ENCODE measurements at regions not wholly inside any gene's neighbourhood (a gene's known extent, or its start where the extent isn't known, plus 50 kb on each side); places are given as distances from the start of the nearest gene placed in this dataset.
A peak's percentile ranks its signal among the peaks of the same experiment; 100 is the strongest.

GRCh38 chr12:102781117-102781516 is 135.9 kb downstream of the PAH start:
- no peaks in the 10 kb centered on the region for H3K36me3 ChIP-seq (ENCODE audit: control insufficient read depth in 2 of 2, insufficient read depth in 2 of 2, low read length in 2 of 2)
- H3K27me3 ChIP-seq (ENCODE audit: control insufficient read depth in 1 of 2, insufficient read depth in 2 of 2, low read length in 2 of 2) = no peaks in the 10 kb centered on the region
- no peaks in the 10 kb centered on the region for H3K9me3 ChIP-seq (ENCODE audit: control insufficient read depth in 2 of 2, low read length in 2 of 2)
- H3K27ac ChIP-seq (ENCODE audit: low read length) = no peak overlapping the region
- H3K4me1 ChIP-seq (ENCODE audit: control insufficient read depth, insufficient read depth, low read length) = no peaks in the 10 kb centered on the region
- H3K9ac ChIP-seq (ENCODE audit: low read length in 2 of 2) = no peak overlapping the region
- H3K4me3 ChIP-seq (ENCODE audit: low read length in 2 of 2) = no peak overlapping the region

- no peaks in the 10 kb centered on the region for H3K36me3 ChIP-seq (ENCODE audit: control insufficient read depth in 2 of 2, insufficient read depth in 2 of 2, low read length in 2 of 2)
- no peak overlapping the region for H3K9ac ChIP-seq (ENCODE audit: low read length in 2 of 2)
- H3K4me1 ChIP-seq (ENCODE audit: control insufficient read depth, insufficient read depth, low read length) = no peaks in the 10 kb centered on the region
- no peaks in the 10 kb centered on the region for H3K27me3 ChIP-seq (ENCODE audit: control insufficient read depth in 1 of 2, insufficient read depth in 2 of 2, low read length in 2 of 2)
- H3K9me3 ChIP-seq (ENCODE audit: control insufficient read depth in 2 of 2, low read length in 2 of 2) = no peaks in the 10 kb centered on the region
- no peak overlapping the region for H3K4me3 ChIP-seq (ENCODE audit: low read length in 2 of 2)
- no peak overlapping the region for H3K27ac ChIP-seq (ENCODE audit: low read length)
Measured at GRCh38 chr12:102776041-102776440, 141.0 kb downstream of the PAH start.

- no peak overlapping the region for H3K27ac ChIP-seq (ENCODE audit: low read length)
- no peaks in the 10 kb centered on the region for H3K4me1 ChIP-seq (ENCODE audit: control insufficient read depth, insufficient read depth, low read length)
- no peak overlapping the region for H3K4me3 ChIP-seq (ENCODE audit: low read length in 2 of 2)
- no peaks in the 10 kb centered on the region for H3K36me3 ChIP-seq (ENCODE audit: control insufficient read depth in 2 of 2, insufficient read depth in 2 of 2, low read length in 2 of 2)
- no peak overlapping the region for H3K9ac ChIP-seq (ENCODE audit: low read length in 2 of 2)
- H3K27me3 ChIP-seq (ENCODE audit: control insufficient read depth in 1 of 2, insufficient read depth in 2 of 2, low read length in 2 of 2) = no peaks in the 10 kb centered on the region
- H3K9me3 ChIP-seq (ENCODE audit: control insufficient read depth in 2 of 2, low read length in 2 of 2) = no peaks in the 10 kb centered on the region
Measured at GRCh38 chr12:102769323-102769916, 147.6 kb downstream of the PAH start.

GRCh38 chr12:102766961-102767360 is 150.1 kb downstream of the PAH start:
- no peaks in the 10 kb centered on the region for H3K9me3 ChIP-seq (ENCODE audit: control insufficient read depth in 2 of 2, low read length in 2 of 2)
- no peaks in the 10 kb centered on the region for H3K36me3 ChIP-seq (ENCODE audit: control insufficient read depth in 2 of 2, insufficient read depth in 2 of 2, low read length in 2 of 2)
- no peaks in the 10 kb centered on the region for H3K4me1 ChIP-seq (ENCODE audit: control insufficient read depth, insufficient read depth, low read length)
- no peak overlapping the region for H3K4me3 ChIP-seq (ENCODE audit: low read length in 2 of 2)
- no peak overlapping the region for H3K27ac ChIP-seq (ENCODE audit: low read length)
- H3K9ac ChIP-seq (ENCODE audit: low read length in 2 of 2) = no peak overlapping the region
- H3K27me3 ChIP-seq (ENCODE audit: control insufficient read depth in 1 of 2, insufficient read depth in 2 of 2, low read length in 2 of 2) = no peaks in the 10 kb centered on the region

GRCh38 chr12:102765736-102766135 is 151.3 kb downstream of the PAH start:
- no peaks in the 10 kb centered on the region for H3K27me3 ChIP-seq (ENCODE audit: control insufficient read depth in 1 of 2, insufficient read depth in 2 of 2, low read length in 2 of 2)
- no peaks in the 10 kb centered on the region for H3K9me3 ChIP-seq (ENCODE audit: control insufficient read depth in 2 of 2, low read length in 2 of 2)
- H3K36me3 ChIP-seq (ENCODE audit: control insufficient read depth in 2 of 2, insufficient read depth in 2 of 2, low read length in 2 of 2) = no peaks in the 10 kb centered on the region
- H3K4me3 ChIP-seq (ENCODE audit: low read length in 2 of 2) = no peak overlapping the region
- no peak overlapping the region for H3K27ac ChIP-seq (ENCODE audit: low read length)
- H3K9ac ChIP-seq (ENCODE audit: low read length in 2 of 2) = no peak overlapping the region
- no peaks in the 10 kb centered on the region for H3K4me1 ChIP-seq (ENCODE audit: control insufficient read depth, insufficient read depth, low read length)

GRCh38 chr12:102763471-102763870 is 153.6 kb downstream of the PAH start:
- no peaks in the 10 kb centered on the region for H3K27me3 ChIP-seq (ENCODE audit: control insufficient read depth in 1 of 2, insufficient read depth in 2 of 2, low read length in 2 of 2)
- H3K4me3 ChIP-seq (ENCODE audit: low read length in 2 of 2) = no peak overlapping the region
- no peak overlapping the region for H3K27ac ChIP-seq (ENCODE audit: low read length)
- no peaks in the 10 kb centered on the region for H3K9me3 ChIP-seq (ENCODE audit: control insufficient read depth in 2 of 2, low read length in 2 of 2)
- H3K4me1 ChIP-seq (ENCODE audit: control insufficient read depth, insufficient read depth, low read length) = no peaks in the 10 kb centered on the region
- H3K36me3 ChIP-seq (ENCODE audit: control insufficient read depth in 2 of 2, insufficient read depth in 2 of 2, low read length in 2 of 2) = no peaks in the 10 kb centered on the region
- H3K9ac ChIP-seq (ENCODE audit: low read length in 2 of 2) = no peak overlapping the region

- Histone ChIP-seq H3K36me3 (ENCODE audit: control insufficient read depth in 2 of 2, insufficient read depth in 2 of 2, low read length in 2 of 2) (no peaks in the 10 kb centered on the region), H3K27ac (ENCODE audit: low read length) (no peak overlapping the region), H3K9ac (ENCODE audit: low read length in 2 of 2) (no peak overlapping the region), H3K9me3 (ENCODE audit: control insufficient read depth in 2 of 2, low read length in 2 of 2) (no peaks in the 10 kb centered on the region), H3K4me3 (ENCODE audit: low read length in 2 of 2) (no peak overlapping the region), H3K27me3 (ENCODE audit: control insufficient read depth in 1 of 2, insufficient read depth in 2 of 2, low read length in 2 of 2) (no peaks in the 10 kb centered on the region), H3K4me1 (ENCODE audit: control insufficient read depth, insufficient read depth, low read length) (no peaks in the 10 kb centered on the region)
Measured at GRCh38 chr12:102763061-102763460, 154.0 kb downstream of the PAH start.

- Histone ChIP-seq H3K36me3 (ENCODE audit: control insufficient read depth in 2 of 2, insufficient read depth in 2 of 2, low read length in 2 of 2) (no peaks in the 10 kb centered on the region), H3K4me3 (ENCODE audit: low read length in 2 of 2) (no peak overlapping the region), H3K27me3 (ENCODE audit: control insufficient read depth in 1 of 2, insufficient read depth in 2 of 2, low read length in 2 of 2) (peaks cover 0 to 2% of the 10 kb centered on the region in 2 donors), H3K9ac (ENCODE audit: low read length in 2 of 2) (no peak overlapping the region), H3K4me1 (ENCODE audit: control insufficient read depth, insufficient read depth, low read length) (peaks cover 5% of the 10 kb centered on the region), H3K27ac (ENCODE audit: low read length) (no peak overlapping the region), H3K9me3 (ENCODE audit: control insufficient read depth in 2 of 2, low read length in 2 of 2) (no peaks in the 10 kb centered on the region)
Measured at GRCh38 chr12:102760322-102760721, 156.7 kb downstream of the PAH start.

- Histone ChIP-seq H3K9me3 (ENCODE audit: control insufficient read depth in 2 of 2, low read length in 2 of 2) (no peaks in the 10 kb centered on the region), H3K4me1 (ENCODE audit: control insufficient read depth, insufficient read depth, low read length) (peaks cover 5% of the 10 kb centered on the region), H3K27ac (ENCODE audit: low read length) (no peak overlapping the region), H3K27me3 (ENCODE audit: control insufficient read depth in 1 of 2, insufficient read depth in 2 of 2, low read length in 2 of 2) (peaks cover 0 to 2% of the 10 kb centered on the region in 2 donors), H3K4me3 (ENCODE audit: low read length in 2 of 2) (no peak overlapping the region), H3K9ac (ENCODE audit: low read length in 2 of 2) (no peak overlapping the region), H3K36me3 (ENCODE audit: control insufficient read depth in 2 of 2, insufficient read depth in 2 of 2, low read length in 2 of 2) (no peaks in the 10 kb centered on the region)
Measured at GRCh38 chr12:102759466-102759865, 157.6 kb downstream of the PAH start.

- peaks cover 0 to 2% of the 10 kb centered on the region in 2 donors for H3K27me3 ChIP-seq (ENCODE audit: control insufficient read depth in 1 of 2, insufficient read depth in 2 of 2, low read length in 2 of 2)
- H3K9ac ChIP-seq (ENCODE audit: low read length in 2 of 2) = no peak overlapping the region
- no peak overlapping the region for H3K4me3 ChIP-seq (ENCODE audit: low read length in 2 of 2)
- H3K4me1 ChIP-seq (ENCODE audit: control insufficient read depth, insufficient read depth, low read length) = peaks cover 5% of the 10 kb centered on the region
- H3K9me3 ChIP-seq (ENCODE audit: control insufficient read depth in 2 of 2, low read length in 2 of 2) = no peaks in the 10 kb centered on the region
- no peaks in the 10 kb centered on the region for H3K36me3 ChIP-seq (ENCODE audit: control insufficient read depth in 2 of 2, insufficient read depth in 2 of 2, low read length in 2 of 2)
- peak overlapping the region; percentile 42 for H3K27ac ChIP-seq (ENCODE audit: low read length)
Measured at GRCh38 chr12:102757882-102758226, 159.2 kb downstream of the PAH start.

GRCh38 chr12:102757154-102757881 is 159.7 kb downstream of the PAH start:
- H3K4me3 ChIP-seq (ENCODE audit: low read length in 2 of 2) = no peak overlapping the region
- peaks cover 5% of the 10 kb centered on the region for H3K4me1 ChIP-seq (ENCODE audit: control insufficient read depth, insufficient read depth, low read length)
- no peaks in the 10 kb centered on the region for H3K9me3 ChIP-seq (ENCODE audit: control insufficient read depth in 2 of 2, low read length in 2 of 2)
- H3K9ac ChIP-seq (ENCODE audit: low read length in 2 of 2) = no peak overlapping the region
- H3K27me3 ChIP-seq (ENCODE audit: control insufficient read depth in 1 of 2, insufficient read depth in 2 of 2, low read length in 2 of 2) = peaks cover 0 to 2% of the 10 kb centered on the region in 2 donors
- peak overlapping the region; percentile 42 for H3K27ac ChIP-seq (ENCODE audit: low read length)
- H3K36me3 ChIP-seq (ENCODE audit: control insufficient read depth in 2 of 2, insufficient read depth in 2 of 2, low read length in 2 of 2) = no peaks in the 10 kb centered on the region

Measured in stomach smooth muscle (tissue), 2 donors.